GM19238 (cell line): ENCODE measurements at regions not wholly inside any gene's neighbourhood (a gene's known extent, or its start where the extent isn't known, plus 50 kb on each side); places are given as distances from the start of the nearest gene placed in this dataset.

Experiments
- DNase-seq: peaks from one replicate; pipeline ENCODE4 v3.0.0; 2011; ENCODE audit warnings: low spot score; ENCODE audit not compliant: insufficient read length

DNA sequence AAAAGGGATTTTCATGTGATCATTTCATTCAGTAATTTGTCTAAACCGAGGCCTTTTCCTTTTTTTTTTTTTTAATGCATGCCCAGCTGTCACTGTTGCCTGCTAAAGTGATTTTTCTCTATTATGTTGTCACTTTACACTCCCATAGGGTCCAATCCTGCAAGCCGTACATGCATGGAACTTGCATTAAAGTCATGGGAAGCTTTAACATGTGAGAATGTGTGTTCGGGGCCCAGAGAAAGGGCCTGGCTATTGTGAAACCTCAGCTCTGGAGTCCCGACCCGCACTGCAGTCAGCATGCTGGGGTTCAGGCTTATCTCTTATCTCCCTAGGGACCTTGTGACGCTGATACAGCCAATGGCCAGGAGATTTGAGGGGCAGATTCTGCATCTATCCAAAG is 474.6 kb downstream of the SLC4A3 start:
- DNase-seq, result no peak

DNA sequence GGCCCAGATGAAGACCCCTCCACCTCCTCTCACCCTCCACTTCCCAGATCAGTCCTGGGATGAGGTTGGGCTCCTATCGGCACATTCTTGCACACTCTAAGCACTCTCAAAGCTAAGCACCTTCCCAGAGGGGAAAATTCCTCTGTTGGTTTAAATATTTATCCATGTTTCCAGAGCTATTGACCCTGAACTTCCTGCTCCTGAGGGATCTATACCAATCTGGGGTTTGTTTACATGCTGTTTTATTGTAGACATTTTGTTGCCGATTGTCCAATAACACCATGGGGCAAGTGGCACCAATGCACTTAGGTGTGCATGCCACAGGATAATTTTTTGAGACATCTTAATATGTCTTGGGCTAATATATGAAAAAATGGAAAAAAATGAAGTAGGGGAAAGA is 476.2 kb downstream of the SLC4A3 start:
- no peak for DNase-seq

DNA sequence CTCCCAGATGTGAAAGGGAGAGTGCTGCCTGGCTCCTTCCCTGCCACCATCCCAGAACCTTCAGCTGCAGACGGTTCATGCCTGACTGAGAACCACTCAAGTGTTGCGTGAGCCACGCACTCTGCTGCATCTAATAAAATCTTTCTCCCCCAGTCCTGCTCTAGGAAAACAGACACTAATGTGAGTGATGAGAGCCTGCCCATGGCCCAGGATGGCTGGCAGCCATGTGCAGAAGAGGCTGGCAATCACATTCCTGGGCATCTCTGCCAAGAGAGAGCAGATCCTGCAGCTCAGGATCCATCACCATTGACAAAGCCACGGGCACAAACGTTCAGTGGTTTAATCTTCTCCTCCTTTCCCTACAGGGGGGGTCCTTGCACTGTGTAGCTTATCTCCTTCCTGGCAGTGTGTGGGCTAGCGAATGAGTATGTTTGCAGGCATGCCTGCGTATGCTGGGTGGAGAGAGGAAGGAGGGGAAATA is 477.5 kb downstream of the SLC4A3 start:
- DNase-seq, result no peak

DNA sequence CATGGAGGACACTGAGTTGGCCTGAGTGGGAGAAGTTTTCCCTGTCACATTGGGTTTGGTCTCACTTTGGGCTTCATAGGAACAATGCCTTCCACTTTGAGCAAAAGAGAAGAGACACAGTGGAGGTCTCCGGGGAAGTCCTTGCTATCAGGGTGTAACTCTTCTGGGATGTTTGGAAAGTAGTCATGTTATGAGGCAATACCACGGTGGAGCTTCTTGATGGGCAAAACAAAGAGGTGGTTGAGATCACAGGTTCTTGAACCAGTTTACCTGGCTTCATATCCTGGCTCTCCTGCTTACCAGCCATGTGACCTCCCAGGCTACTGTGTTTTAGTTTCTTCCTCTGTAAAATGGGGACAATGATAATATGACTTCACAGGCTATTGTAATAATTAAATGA is 478.6 kb downstream of the SLC4A3 start:
- DNase-seq, result no peak

DNA sequence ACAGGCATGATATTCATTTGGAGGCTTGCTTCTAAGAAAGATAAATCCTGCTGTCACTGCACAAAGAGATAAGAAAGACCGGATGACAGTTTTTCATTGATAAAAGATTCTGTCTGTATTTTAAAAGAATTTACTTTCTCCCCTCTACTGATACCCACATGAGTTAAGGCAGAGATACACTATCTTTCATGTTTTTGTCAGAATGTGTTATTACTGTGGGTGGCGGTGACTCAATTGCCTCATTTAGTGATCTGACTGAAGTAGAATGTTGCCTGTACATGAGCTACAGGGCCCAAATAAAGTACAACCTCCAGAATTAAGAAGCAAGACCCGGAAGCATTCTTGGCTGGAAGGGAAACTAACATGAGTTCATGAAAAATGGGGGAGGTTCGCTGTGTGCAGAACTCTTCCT is 480.0 kb downstream of the SLC4A3 start:
- no peak for DNase-seq

DNA sequence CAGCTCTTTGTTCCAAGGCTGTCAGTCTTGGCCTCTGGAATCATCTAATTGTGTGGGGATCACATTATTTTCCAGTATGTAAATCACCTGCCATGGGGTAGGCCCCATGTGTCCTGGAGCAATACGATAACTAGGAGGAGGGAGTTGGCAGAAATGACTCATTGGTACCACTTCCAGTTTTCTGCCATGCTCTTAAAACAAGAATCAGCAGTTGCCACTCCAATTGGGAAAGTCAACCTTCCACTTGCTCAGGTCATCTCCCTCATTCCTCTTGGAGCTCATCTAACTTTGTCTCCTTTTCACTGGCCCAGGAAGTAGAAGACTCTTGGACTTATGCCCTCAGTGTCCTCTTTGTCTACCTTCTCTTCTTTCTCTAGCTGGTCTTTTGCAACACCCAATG is 487.0 kb downstream of the SLC4A3 start:
- no peak for DNase-seq

DNA sequence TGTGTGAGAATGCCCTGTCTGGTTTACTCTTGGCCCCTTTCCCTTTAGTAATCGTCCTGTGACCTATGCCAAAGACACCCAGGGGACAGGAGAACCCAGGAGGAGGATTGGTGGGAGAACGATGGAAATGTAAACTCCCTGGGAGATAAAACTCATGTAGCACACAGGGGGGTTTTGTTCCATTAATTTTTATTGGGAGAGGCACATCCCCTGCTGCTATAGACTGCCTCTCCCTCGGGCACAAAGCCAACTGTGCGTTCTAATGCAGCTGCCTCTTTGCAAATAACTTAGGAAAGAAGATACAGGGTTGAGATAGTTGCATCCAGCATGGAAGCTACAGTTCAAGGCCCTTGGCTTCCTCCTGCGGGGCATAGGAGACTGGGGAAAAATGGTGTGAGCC is 489.6 kb downstream of the SLC4A3 start:
- no peak for DNase-seq

DNA sequence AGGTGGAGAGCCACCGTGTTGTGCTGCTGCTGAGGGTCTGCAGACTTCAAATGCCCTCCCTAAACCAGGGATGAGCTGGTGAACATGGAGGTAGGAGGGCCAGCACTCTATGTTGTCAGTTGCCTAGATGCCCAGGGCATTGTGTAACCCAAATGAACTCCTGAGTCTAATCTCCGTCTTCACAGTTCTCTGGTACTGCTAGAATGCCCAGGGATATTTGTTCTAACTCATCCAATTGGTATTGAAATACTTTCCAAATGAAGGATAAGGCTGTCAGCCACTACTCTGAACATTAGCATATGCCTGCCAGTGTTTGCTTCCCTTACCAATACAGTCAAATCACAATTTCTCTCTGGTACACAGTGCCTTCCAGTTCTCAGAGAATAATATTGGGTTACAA is 492.6 kb downstream of the SLC4A3 start:
- no peak for DNase-seq

DNA sequence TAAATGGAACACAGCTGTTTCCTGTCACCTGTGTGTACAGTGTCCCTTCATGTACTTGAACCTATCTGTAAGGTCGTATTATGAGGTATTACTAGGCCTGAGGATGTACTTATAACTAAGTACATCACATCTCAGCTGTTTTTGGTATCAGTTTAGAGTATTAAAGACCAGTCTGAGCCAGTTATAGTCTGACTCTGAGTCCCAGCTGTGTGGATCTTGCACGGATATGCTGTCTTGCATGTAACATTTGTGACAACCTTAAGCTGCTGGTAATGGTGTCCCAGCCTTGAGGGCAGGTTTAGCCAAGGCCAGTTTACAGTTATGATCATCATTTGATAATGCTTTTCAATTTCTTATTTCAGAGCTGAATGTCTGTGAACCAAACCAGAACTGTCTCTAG is 496.3 kb downstream of the SLC4A3 start:
- no peak for DNase-seq

DNA sequence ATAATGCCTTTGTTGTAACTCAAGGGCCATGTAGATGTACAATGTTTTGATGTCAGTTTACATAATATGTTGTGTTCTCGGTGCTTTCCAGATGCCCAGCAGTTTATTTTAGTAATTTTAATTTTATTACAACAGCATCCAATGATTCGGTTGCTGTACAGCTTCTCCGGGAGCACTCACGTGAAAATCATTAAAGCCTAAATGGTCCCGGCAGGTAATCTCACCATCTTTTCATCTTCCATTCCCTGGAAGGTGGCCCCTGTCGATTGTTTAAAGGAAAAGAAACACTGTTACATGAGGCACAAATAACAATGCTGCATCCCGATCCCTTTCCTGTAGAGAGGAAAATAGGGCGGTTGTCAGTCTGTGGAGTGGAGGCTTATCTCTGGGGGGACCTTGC is 498.1 kb downstream of the SLC4A3 start:
- DNase-seq, result no peak

DNA sequence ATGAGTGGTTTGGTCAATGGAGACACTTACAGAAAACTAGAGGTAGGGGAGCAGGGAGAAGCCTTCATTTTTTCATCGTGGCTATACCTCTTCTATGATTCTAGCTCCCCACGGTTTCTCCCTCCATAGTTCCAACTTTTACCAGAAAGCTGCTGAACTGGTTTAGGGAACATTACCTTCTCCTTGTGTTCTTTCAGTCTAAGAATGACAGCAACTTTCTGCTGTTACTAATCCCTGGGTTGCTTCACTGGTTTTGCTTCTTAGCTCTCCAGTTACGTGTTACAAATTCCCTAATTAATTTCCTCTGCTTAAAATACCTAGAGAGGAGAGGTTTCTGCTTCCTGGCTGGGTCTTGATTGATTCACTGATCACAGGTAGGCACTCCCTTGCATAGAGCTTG is 499.9 kb downstream of the SLC4A3 start:
- no peak for DNase-seq

DNA sequence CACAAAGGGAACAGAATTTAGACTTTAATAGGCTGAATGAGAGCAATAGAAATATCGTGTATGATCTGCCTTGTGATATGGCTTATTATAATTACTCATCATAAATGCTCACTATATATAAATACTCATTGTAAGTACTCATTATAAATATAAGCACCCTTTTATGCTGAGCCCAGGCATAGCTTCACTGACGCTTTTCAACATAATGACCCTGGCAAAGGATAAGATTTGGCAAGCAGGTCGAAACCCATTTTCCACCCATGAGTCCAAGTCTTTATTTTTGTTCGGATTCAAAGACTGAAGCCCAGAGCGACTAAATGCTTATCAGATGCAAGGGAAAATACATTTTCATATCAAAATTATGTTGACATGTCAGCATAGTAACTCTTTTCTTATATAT is 500.4 kb downstream of the SLC4A3 start:
- no peak for DNase-seq

DNA sequence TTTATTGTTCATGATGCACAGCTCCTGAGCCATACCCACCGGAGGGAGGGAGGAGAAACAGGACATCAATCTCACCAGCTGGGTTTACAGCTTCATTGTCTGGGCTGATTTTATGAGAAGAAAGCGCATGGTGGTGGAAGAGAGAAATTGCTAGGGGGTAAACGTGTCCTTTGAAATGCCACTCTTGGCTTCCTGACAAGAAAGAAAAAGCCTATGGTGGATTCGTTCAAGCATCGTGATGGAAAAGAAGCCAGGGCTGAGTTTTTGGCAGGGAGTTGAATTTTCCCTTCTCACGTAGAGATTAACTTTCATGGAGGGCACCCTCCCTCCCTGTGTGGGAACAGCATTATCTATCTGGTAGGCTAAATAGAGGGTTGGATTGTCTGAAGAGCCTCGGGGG is 502.0 kb downstream of the SLC4A3 start:
- DNase-seq, result no peak

DNA sequence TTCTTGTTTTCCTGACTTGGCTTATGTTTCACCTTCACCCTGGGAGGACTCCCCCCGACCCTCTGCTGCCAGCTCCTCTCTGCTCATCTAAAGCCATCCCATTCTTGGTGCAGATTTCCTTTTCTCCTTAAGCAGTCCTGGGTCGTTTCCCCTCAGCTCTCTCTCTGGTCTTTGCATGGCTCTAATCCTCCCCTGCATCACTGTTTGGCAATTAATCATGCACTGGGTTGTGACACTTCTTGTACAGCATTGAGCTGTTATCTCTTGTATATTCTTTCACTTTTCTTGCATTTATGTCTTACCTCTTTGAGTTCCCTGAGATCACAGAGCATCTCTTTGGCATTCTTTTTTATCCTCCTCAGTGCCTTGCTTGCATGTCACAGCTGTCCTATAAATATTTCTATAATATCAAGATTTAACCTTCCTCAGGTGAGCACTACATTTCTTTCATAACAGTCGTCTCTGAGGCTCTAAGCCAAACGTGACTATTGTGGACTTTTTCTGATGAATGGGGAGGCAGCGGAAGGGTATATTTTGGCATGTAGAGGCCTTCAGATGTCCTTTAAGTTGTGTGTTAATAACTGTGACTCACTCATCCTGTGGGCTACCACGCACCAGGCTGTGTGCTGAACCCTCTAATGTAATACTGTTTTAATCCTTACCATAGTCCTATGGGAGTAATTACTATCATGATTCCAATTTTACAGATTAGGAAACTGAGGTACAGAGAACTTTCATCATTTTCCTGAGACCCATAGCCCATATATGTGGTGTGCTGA is 507.5 kb downstream of the SLC4A3 start:
- no peak for DNase-seq

DNA sequence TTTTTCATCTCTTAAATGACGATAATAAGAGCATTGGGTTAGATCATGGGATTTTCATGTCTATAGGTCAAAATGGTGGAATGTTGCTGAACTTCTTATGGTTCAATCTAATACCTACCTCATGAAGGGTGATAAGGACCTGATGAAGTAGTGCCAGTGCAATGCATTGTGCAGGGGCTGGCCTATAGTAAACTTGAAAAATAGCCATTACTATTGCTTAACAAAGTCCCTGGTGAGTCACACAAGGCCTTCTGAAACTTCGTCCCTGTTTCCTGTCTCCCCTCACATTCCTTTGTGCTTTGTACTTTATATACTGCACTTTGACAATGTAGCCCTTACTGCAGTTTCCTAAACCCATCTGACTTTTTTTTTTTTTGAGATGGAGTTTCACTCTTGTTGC is 515.9 kb downstream of the SLC4A3 start:
- DNase-seq, result no peak

DNA sequence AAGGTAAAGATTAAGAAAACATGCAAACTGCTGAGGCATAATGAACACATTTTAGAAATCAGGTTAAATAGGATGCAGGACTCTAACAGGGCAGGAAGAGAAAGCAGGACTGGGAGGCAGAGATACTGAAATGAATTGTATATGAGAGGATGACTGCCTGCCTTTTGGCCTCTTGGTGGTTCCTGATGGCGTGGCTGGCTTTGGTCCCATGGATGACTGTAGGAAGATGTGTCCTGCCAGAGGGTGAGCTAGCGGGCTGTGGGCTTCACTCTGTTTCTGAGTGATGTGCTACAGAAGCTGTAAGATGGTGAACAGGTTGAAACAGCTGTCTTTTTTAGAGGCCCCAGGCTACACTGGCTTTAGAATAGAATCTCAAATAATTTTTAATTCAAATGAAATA is 517.0 kb downstream of the SLC4A3 start:
- DNase-seq, result no peak

DNA sequence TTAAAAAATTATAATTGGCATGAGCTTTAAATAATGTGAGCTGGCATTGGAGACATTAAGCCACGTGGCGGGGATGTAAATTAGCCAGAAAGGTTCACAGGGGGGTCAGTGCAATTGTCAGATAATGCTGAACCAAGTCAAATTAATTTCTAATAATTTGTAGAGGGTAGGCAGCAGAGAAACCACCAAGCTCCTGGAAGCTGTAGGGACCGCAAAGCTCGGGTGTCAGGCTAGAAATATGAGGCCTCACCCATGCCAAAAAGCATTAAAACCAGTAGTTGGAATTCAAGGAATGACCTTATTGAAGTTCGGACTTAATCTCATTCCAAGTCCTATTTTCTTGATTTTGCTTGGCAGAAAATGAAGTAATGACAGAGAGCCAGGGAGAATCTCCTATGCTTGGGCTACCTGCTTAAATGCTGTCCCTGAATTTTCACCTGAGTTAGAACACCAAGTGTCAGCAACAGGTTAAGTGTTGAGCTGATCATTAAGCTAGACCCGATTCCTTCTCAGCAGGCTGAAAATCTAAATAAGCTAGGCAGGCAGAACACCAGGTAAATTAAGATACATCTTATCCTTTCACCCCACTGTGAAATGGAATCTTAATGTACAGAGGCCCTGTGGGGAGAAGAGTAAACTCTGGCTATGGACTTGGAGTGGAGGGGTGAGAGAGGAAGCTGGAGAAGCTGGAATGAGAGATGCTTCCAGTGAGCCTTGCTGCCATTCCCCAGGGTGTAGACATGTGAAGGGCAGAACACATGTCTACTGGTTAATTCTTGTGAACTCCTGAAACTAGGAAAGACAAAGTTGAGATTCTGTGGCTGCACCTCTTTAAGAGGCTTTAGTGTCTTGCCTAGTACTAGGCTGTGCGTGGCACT is 520.0 kb downstream of the SLC4A3 start:
- no peak for DNase-seq

DNA sequence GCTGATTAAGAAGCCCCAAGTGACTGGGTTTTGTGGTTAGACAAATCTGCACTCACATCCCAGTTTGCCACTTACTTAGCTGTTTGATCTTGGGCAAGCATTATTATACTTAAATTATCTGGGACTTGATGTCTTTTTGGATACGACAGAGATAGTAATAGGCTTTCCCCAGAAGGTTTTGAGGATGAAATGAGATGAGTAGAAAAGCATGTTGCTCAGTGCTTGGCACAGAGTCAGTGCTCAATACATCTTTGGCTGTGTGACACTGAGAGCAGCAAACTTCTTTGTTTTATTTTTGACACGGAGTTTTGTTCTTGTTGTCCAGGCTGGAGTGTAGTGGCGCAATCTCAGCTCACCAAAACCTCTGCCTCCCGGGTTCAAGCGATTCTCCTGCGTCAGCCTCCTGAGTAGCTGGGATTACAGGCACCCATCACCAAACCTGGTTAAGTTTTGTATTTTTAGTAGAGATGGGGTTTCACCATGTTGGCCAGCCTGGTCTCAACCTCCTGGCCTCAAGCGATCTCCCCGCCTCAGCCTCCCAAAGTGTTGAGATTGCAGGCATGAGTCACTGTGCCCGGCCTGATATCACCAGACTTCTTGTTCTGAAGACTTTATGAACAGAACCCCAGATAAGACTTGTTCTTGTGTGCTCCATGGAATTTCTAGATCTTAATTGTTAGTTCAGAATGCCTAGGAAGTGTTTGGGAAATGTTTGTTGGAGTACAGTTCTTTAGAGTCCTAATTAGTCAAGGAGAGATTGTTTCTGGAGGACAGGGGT is 521.2 kb downstream of the SLC4A3 start:
- DNase-seq, result no peak

DNA sequence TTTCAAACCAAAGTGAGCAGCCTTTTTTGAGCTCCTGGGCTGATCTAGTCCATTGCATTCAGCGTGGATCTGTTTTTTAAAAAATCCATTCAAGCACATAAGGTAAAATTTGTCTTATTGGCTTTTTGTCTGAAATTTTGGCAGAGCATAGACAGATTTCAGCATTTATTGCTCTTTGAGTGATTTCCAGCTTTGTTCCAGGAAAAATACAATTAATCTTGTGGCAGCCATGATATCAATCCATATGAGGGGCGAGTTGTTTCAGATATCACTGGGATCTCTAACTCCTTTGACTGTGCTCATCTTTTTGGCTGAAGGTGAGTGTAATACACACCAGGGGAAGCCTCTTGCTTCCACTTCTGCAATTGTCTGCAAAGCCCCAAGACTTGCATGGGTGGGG is 523.9 kb downstream of the SLC4A3 start:
- no peak for DNase-seq

DNA sequence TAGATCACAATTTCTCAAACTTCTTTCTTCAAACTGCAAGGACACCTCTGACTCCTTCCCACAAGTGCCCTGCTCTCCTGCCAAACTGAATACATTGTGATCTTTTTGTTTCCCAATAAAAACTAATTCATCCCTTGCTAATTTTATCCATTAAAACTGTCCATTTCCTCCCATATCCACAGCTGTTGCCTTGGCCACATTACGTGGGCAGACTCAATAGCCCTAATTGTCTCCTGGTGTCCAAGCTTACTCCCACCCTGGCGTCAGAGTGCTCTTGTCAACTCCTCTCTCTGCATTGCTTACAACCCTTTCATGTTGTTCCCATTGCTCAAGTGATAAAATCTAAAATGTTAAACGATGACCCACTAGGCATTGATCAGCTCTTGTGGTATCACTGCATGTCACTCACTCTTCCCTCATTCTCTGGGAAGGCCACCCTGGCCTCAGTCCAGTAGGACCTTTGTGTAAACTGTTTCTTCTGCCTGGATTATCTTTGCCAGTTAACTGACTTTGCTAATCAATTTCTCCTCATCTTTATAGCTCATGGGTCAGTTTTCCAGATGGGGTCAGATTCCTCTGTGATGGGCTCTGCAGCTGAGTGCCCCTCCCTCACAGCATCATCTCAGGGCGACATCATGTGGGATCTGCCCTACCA is 525.0 kb downstream of the SLC4A3 start:
- no peak for DNase-seq

DNA sequence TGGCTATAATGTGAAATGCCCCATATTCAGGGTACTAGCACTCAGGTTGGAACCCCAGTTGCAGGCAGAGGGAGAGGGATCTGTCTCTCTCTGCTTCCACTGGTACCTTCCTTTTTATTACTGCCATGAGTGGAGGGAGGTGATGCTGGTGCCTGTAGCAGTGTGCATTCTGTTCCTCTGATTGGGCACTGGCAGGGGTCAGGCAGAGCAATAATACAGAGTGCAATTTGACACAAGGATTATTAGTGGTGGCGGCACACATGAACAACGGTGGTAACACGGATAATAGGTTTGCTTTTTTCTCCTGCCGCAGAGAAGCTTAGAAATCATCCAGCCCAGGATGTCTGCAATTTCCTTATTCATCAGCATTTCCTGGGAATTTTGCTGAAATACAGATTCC is 525.7 kb downstream of the SLC4A3 start:
- DNase-seq, result no peak
